NCI-H187 (cell line): ENCODE measurements at regions not wholly inside any gene's neighbourhood (a gene's known extent, or its start where the extent isn't known, plus 50 kb on each side); places are given as distances from the start of the nearest gene placed in this dataset.
A peak's percentile ranks its signal among the peaks of the same experiment; 100 is the strongest.
"Not testable (repeated sequence)": the region's sequence is repeated elsewhere in the genome, so short reads cannot be mapped to it uniquely, and the experiment has no call there.

Experiments used
- DNase-seq, 2 experiments: peaks; one replicate each; lab custom pipeline; 2025; lab: John Stamatoyannopoulos, UW

GRCh38 chr6:27773542-27774263 is 138.5 kb downstream of the OR2B2 start:
- DNase-seq: not testable (repeated sequence)

DNA sequence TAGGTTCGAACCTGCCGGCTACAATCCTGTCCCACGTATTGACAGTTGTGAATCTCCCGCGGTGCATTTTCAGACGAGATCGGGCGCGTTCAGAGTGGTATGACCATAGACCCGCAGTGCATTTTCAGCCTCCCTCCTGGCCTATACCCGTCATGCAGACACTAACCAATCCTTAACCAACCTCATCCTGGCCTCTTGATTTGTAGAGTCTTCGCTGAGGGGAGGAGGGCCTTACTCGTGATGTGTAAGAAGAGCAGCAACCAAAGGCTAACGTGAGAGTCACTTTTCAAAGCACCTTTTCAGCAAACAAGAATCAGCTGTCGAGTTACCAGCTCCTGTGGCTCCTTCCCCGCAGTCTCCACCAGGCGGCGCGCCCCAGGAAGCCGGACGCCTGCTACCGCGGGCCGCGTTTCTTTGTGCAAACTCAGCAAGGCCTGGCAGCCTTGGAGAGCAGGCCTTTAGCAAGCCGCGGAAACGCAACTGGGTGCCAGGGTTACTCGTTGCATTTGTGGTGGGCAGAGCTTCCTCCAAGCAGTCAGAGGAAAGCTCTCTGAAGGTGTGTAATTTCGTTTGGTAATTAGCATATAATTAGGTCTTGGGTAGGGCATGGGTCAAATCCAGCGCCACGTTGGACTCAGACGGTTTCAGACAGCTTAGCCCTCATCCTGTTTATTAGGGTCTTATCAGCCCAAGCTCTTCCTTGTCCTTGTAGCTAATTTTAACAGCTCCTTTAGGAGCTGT is 139.8 kb downstream of the OR2B2 start:
- DNase-seq: peak; percentile 57 to 74

DNA sequence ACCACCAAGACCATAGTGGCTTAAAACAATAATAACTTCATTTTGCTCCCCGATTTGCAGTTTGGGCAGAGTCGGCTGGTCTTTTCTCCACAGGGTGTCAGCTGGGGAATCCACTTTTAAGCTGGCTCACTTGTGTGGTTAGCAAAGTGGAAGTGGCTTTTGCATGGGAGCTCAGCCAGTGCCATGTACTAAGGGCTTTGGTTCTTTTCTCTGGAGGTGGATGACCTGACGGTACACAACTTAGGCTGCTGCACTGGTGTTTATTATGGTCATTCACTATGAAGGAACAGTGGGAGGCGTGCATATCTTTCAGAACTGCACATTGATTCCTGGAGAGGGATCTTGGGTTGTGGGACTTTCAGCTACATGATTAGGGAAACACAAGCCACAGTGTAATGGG is 141.0 kb downstream of the OR2B2 start:
- no peak for DNase-seq

DNA sequence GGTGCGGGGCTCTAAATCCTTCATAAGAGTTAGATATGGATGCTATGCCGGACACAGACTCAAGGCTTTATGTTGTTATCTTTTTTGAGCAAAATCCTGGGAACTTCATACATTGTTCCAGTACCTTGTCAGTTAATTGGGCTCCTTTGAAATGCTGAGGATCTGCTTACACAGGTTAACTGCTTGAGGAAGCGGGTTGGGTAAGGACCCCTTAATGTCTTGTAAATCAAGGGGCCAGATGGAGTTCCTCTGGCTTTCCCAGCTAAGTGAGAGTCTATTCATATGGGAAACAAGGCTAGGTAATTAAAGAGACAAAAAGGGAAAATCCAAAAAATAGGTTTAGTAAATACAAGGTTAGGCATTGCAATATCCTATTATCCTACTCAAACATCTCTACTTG is 141.5 kb downstream of the OR2B2 start:
- no peak for DNase-seq

DNA sequence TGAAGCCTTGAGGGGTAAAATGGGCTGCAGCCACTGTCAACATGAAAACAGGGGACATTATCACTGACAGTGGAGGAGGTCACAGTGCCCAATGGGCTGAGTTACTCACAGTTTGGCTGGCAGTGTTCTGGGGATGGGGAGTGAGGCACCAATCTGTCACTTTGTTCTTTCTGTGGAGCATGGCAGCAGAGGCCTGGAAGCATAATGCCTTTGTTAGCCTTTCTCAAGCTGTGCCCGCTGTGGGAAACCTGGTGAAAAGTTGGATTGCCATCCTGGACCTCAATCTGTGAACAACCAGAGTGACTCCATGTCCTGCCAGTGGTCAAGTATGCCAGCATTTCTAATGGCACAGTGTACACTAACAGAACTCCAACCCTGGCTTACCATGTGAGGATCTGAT is 143.6 kb downstream of the OR2B2 start:
- no peak for DNase-seq

- no peak for DNase-seq
These were observed 144.3 kb downstream of the OR2B2 start for GRCh38 chr6:27767851-27768250.

DNA sequence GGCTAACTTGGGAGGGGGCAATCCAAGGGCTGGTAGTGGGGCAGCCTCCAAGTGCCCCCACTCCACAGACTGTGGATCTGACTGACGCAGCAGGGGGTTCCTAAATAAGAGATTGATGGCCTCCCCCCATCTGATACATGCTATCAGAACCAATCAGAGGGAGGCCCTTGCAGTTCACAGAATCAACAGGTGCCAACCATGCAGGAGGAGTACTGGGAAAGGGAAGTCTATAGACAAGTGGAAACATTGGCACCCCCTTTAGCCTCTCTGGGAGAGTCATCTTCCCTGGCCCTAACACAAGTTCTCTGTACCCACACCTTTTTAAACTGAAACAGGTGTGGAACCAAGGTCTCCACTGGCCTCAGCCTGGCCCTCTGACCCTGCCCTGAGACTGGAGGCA is 145.8 kb downstream of the OR2B2 start:
- DNase-seq: no peak

DNA sequence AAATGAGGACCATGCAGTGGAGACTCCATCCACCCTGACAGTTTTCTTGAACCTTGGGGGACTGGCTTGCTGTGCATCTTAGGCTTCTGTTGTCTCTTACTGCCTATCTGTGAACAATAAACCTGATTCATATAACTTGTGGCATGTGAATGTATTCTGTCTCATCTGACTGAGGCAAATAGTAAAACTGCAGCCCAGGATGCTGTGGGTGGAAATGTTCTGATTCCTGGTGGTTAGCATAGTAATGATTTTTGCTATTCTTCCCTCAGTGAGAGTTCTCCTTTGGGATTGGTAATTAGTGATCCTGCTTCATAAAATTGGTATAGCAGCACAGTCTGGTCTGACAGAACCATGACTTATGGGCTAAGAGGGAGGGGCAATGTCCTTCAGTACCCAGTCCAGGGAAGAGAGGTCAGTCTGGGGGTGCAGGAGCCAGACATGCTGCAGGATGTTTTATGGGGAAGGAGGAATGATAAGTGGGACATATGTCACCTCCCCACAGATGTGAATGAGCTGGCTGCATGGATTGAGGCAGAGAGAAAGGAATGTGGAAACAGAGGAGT is 147.1 kb downstream of the OR2B2 start:
- no peak for DNase-seq

DNA sequence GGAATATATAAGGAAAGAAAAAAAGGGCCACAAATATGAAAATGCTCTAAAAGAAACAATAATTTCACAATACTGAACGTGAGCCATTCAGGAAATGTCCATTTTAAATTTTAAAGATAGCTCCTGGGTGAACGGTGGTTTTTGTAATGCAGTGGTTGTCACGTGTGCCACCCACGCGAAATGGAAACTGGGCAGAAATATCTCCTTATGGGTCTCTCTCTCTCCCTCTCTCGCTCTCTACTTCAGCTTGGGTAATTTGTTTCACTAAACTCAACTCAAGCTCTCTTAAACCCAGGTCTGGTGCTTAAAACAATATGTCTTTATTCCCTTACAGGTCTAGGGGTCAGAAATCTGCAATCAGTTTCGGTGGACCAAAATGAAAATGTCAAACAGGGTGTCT is 150.8 kb downstream of the OR2B2 start:
- no peak for DNase-seq

GRCh38 chr6:27760464-27760863 is 151.7 kb downstream of the OR2B2 start:
- DNase-seq: no peak

- DNase-seq: no peak
These were observed 152.3 kb downstream of the OR2B2 start for GRCh38 chr6:27759930-27760329.

GRCh38 chr6:27758491-27758890 is 153.7 kb downstream of the OR2B2 start:
- no peak for DNase-seq

DNA sequence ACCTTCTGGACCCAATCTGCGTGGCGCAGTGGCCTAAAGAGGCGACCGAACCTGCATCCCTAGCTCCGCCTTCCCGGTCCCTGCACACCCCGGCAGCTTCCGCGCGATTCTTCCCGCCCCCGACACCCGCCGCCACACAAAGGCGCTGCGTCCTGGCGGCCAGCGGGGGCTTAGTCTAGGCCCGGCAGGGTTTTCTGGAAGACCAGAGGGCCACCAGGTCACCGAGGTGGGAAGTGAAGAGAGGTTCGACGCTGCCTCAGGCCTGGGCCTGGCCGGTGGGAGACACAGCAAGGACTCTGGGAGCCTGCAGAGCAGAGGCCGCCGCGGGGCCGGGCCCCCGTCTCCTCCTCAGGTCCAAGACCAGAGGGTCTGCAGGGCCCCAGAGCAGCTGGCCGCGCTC is 154.9 kb downstream of the OR2B2 start:
- no peak for DNase-seq

DNA sequence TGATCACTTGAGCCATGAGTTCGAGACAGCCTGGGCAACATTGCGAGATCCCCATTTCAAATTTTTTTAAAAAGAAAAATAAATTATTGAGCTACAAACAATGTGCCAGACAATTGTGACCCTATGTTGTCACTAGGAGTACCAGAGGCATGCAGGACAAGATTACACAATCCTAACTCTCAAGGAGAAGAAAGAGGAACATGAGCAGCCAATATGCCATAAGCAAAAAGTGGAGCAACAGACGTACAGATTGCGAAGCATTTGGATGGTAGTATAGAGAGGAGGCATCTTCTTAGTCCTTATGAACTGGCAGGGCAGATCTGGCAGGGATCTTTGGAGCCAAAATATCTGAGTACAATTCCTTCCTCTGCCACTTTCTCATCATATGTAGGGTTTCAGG is 156.4 kb downstream of the OR2B2 start:
- no peak for DNase-seq

GRCh38 chr6:27754408-27754782 is 157.8 kb downstream of the OR2B2 start:
- DNase-seq: no peak

DNA sequence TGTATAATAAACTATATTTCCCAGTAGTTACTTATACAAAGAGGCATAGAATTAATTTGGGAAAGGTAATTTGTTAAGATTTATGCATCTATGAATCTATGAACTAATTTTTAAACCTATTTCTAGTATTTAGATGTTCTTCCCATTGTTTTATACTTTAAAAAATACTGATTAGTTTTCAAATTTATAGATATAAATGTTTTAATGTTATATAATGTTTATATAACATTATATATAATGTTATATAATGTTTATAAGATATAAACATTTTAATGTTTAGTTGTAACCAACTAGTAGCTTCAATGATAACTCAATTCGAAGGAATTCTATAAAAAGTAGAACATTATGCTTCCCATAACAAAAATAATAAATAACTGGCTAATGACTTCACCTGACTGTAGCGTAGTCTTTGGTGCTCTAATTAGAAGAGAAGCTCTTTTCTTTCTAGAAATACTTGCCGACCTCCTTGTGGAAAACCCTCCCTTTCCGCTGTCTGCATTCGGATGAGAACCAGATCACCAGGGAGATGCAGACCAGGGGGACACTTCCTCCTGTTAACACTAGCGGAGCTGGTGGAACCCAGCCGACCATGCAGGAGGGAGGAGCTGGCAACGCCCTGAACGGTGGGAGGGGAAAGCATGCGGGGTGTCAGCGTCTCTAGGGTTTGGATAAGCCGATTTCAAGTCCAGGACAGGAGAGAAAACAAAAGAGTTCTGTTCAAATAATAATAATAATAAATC is 158.4 kb downstream of the OR2B2 start:
- DNase-seq: peak in 1 of 2 experiments; percentile 44

- peak; percentile 18 to 39 for DNase-seq
These were observed 159.9 kb downstream of the OR2B2 start for GRCh38 chr6:27752038-27752885.

GRCh38 chr6:27748661-27749060 is 163.5 kb downstream of the OR2B2 start:
- DNase-seq: no peak

DNA sequence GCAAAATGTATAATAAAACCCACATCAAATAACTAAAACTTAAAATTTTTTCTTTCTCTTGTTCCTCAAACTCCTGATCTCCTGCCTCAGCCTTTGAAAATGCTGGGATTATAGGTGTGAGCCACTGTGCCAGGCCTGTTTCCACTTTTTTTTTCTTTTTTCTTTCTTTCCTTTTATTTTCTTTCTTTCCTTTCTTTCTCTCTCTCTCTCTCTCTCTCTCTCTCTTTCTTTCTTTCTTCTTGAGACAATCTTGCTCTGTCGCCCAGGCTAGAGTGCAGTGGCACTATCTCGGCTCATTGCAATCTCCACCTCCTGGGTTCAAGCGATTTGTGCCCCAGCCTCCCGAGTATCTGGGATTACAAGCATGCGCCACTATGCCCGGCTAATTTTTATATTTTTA is 164.6 kb downstream of the OR2B2 start:
- DNase-seq: no peak

GRCh38 chr6:27746860-27747259 is 165.3 kb downstream of the OR2B2 start:
- DNase-seq: not testable (repeated sequence)

GRCh38 chr6:27743787-27744186 is 168.4 kb downstream of the OR2B2 start:
- DNase-seq: no peak
